COR-L47 (cell line): ENCODE measurements at regions not wholly inside any gene's neighbourhood (a gene's known extent, or its start where the extent isn't known, plus 50 kb on each side); places are given as distances from the start of the nearest gene placed in this dataset.

Source experiments
- DNase-seq: peaks from one replicate; lab custom pipeline; 2025; lab: John Stamatoyannopoulos, UW

DNA sequence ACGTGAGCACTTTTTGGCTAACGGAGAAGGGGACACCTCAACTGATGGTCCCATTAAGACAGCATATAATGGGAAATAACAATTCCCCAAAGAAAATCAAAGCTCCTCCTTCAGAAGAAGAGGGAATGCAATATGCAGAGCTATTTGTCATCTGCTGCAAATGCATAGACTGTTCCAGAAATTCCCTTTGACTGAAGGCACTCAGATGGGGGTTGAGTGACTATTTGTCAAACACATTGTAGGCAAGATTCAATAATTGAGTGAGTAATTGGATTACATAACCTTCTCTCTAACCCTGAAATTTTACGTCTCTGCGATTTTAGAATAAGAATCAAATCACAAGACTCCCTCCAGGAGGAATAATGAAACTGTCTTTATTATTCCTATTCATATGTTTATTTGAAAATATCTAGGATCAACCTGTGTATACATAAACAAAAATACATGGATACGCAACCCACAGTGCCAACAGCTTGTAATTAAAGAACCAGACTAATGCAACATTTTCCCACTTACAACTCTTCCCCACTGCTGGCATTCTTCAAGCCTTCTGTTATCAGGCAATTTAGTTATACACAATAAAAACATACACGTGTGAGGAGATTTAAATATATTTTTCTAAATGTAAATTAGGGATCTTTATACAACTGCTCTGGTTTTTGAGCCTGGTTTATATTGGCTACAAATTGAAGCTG is 256.6 kb downstream of the GBA3 start:
- no peak for DNase-seq

DNA sequence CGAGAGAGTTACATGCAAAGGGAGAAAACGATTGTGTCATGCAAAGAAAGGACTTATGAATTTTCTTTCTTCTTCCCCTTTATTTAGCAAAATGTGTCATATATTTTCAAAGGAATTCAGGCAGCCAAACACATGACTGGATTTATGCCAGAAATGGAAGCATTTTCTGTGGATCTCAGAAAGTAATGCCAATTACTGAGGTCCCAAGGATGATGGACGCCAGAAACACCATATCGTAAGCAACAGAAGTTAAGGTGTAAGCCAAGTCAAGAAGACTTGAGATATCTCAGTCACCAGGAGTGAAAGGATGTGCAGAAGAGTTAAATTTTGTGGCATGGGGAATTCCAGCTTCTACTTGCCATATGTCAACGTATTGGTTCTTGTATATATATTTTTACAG is 255.1 kb downstream of the GBA3 start:
- DNase-seq, result no peak

DNA sequence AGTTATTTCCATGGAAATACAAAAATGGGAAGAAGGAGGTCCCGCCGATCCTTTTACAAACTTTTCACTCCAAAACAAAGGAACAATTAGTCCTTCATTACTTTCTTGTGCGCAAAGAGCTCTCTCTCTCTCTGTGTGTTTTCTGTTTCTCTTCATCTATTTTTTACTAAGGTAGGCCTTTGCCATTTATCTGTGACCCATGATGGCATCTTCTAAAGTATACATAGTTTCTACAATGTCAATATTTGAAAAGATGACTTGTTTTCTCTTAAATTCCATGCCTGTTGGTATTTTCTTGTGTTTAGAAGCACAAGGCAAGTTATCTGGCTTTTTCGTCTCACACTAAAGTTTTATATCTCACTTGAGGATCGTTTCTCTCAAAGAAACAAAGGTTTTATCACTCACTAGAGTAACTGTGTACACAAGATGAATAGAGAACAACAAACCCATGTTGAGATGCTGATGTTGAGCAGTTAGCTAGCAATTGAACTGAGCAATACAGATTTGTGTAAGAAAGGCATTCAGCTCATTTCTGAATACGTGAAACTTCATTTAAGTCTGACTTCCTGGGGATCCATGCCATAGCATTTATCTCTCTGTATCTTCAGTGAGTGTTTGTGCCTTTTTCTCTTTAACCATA is 250.3 kb downstream of the GBA3 start:
- no peak for DNase-seq

DNA sequence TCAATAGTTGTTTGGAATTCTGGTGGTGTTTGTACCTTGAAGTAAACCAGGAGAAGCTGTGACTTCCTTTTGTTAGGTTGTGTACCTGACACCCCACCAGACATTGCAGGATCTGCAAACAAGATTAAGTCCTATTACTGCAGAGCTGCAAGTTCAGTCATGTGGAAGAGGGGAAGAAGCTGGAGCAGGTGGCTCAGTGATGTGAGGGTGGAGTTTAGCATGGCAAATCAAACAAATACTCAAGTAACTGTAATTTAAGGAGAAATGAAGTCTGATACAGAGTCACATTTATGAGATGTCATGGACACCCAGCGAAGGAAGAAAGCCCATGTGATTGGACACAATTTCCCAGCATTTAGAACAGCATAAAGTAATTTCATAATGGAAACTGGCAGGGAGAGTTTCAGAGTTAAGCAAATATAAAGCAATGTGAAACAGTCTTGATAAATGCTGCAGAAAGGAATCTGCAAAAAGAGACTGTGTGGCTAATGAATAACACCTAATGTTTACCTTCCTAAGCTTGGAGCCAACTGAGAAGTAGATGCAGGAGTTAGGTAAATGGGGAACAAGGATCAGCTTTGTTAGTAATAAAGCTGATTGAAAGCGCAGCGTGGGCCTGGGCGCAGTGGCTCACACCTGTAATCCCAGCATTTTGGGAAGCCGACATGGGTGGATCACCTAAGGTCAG is 249.1 kb downstream of the GBA3 start:
- peak; percentile 65 for DNase-seq

DNA sequence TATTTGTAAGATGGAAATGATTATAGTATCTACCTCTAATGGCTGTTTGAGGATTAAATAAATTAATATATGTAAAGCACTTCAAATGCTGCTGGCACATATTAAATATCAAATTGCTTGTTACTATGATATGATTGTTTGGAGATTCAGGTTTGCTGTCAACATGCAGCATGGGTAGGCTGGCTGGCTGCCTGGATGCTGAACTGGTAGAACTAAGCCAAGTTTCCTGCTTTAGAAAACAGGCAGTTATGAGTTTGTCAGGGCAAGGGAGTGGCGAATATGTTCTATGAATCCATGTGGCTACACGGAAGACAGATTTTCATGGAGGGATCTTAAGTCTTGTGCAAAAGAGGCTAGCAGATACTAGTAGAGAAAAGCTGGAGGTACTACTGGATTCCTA is 239.6 kb downstream of the GBA3 start:
- DNase-seq, result peak; percentile 22

DNA sequence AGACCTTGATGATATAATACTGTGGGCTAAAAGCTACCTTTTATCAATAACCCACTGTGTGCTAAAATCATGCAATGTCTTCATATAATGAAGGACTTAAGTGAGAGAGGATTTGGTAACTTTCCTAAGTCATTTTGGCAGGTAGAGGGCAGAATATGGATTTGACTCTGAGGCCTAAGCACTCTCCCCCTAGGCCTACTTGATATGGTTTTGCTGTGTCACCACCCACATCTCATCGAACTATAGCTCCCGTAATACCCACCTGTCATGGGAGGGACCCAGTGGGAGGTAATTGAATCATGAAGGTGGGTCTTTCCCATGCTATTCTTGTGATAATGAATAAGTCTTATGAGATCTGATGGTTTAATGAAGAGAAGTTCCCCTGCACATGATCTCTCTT is 229.7 kb downstream of the GBA3 start:
- DNase-seq, result no peak

DNA sequence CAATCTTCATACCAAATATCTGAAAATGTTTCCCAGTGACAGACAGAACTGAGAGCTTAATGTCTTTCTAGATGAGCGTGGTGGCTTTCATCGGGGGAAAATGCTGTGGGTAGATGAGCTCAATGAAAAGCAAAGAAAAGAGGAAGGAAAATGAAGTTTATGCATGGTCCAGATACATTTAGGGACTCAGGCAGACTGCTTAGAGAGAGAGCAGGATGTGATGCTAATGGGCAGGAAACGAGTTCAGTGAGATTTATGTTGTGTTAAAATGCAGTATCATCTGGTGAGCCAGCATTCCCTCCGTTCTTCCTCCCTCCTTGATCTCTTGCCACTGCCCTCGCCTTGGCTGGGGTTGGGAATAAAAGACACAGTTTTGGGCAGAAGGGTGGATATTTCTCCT is 229.2 kb downstream of the GBA3 start:
- no peak for DNase-seq

DNA sequence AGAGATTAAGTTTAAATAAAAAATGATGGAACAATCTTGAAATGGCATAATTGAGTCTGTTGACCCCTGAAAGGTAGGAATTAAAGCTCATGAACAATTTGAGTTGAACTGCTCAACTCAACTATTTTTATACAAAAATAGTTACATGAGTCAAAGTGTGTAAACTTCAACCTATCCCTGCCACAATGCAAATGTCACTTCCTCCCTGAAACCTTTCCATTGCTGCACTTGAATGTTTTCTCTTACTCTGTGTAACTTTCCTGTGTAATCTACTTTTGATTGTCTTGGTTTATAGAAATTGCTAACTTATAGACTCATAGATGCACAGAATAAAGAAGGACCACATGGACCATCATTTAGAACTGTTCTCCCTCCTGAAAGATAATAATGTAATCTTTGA is 218.5 kb downstream of the GBA3 start:
- no peak for DNase-seq

DNA sequence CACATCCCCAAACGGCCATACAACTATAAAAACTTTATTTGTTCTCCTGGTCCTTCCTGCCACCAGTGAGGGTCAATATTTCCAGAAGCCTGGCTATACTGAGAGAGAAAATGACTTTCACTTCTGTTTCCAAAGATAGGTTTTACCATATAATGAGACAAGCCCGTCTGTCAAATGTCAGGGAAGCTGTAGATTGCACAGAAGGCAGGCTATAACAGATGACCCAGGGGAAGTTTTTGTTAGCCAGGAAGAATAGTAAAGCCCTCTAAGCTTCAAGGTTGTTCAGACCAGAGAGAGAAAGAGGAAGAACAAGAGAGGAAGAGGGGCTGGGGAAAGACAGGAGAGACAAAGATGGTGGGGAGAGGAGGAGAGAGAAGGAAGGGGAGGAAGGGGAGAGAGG is 217.5 kb downstream of the GBA3 start:
- no peak for DNase-seq

DNA sequence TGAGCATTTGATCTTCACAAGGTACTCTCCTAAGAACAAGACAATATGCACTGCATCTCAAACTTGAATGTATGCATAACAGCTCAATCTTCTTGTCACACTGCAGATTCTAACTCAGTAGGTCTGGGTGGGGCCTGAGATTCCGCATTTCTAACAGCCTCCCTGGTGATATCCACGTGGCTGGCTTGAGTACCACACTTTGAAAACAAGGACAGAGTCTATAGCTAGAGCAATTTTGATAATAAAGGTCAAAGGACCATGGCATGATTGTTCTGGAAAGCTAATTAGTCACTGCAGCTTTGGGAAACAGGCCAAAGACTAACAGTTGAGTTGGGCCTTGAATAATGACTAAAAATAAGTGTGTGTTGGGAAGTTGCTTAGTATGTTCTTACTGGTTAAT is 213.3 kb downstream of the GBA3 start:
- no peak for DNase-seq

DNA sequence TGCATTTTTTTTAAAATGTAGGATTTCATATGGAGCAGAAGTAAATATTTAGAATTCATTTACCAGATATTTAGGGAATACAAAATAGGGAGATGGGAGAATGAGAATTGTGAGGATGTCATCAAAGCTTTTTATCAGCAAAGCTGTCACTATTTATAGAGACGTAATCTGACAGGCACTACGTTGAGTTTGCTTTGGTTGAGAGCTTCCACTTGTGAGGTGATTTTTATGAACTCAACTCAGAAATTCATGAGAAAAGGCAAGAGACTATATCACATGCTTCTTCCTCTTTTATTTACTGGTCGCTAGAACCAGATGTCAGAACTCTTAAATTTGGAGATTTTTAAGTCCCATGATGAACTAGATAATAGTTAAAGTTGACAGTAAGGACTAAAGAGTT is 211.2 kb downstream of the GBA3 start:
- DNase-seq, result no peak

DNA sequence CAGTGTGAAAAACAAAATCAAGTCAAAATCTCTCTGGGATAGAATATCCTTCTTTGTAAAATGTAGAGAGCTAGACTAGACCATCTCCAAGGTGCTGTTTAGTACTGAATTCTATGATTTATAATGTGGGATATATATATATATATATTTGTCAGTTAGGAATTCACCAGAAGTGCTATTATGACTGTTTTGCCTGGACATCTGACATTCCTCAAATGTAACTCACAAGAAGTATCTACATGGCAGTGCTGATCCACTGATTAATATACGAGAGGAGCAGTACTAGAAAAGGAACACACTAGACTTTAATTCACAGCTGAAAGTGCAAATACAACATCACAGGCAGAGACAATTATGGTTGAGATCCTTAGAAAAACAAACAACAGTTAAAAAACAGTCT is 208.9 kb downstream of the GBA3 start:
- no peak for DNase-seq

DNA sequence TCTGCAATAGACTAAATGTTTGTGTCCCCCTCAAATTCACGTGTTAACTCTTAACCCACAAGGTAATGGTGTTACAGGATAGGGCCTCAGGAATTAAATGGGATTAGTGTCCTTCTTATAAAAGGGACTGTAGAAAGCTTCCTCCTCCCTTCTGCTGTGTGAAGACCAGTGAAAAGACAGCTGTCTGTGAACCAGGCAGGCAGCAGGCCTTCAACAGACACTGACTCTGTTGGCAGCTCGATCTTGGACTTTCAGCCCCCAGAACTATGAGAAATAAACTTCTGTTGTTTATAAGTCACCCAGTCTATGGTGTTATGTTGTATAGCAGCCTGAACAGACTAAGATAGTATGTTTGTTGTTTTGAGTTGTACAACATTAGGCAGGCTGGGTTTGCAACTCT is 208.1 kb downstream of the GBA3 start:
- no peak for DNase-seq

DNA sequence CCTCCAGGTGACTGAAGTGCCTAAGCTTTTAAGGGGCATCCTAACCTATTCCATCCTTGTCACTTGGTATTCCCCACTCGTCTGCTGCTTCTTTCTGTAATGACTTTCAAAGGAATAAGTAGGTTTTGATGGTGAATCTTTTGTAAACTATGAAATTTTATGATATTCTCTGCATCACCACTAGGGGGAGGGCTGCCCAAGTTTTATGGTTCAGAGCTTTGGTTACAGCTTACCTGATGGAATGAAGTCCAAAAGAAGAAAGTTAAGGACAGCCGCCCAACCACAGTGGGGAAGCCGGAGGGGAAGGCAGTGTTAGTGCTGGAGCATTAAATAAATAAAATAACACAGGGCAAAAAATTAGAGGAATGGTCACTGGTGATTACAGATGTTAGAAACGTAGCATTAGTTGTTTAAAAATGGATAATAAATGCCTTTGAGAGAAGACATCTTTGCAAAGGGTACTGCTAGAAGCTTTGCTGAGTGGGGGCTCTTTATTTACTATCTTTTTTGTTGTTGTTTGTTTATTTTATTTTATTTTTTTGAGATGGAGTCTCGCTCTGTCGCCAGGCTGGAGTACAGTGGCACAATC is 204.9 kb downstream of the GBA3 start:
- DNase-seq, result peak; percentile 11

DNA sequence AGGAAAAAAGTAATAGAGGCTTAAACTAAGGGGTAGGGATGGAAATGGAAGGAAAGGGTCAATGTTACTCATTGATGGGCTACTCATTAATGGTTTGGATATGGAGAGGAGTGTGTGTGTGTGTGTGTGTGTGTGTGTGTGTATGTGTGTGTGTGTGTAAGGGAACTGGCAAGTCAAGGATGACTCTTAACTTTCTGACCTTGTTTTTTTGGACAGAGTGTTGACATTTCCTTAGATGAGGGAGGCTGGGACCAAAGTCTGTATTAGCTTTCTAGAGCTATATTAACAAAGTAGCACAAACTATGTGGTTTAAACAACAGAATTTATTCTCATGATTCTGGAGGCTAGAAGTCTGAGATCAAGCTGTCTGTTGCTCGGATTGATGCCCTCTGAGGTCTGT is 202.7 kb downstream of the GBA3 start:
- DNase-seq, result no peak

DNA sequence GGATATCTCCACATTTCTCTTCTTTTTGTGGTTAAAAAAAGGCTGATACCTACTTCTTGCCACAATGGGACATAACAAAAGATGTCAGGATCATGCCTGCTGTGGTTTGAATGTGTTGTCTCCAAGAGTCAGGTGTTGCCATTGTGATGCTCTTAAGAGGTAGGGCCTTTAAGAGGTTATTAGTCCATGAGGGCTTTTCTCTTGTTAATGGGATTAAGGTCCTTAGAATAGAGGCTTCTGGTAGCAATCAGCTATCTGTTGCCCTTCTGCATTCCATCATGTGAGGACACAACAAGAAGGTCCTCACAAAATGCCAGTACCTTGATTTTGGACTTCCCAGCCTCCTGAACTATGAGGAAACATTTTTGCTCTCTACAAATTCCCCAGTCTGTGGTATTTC is 191.4 kb downstream of the GBA3 start:
- no peak for DNase-seq

DNA sequence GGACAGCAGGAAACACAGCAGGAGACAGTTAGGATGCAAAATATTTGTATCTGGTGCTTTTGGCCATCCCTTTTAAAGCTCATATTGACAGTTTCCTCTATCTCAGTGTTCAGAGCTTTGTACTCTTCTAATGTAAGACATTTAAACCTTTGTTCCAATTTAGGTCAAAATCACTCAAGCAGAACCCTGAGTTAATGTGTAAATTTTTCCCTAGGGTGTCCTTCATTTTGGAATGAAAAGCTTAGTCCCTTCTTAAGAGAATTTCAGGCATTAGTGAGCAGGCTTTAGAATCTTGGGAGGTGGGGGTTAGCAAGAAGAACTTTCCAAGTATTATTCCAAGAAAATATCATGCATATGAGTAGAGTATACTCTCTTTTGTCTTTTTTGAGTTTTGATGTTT is 188.7 kb downstream of the GBA3 start:
- DNase-seq, result no peak

DNA sequence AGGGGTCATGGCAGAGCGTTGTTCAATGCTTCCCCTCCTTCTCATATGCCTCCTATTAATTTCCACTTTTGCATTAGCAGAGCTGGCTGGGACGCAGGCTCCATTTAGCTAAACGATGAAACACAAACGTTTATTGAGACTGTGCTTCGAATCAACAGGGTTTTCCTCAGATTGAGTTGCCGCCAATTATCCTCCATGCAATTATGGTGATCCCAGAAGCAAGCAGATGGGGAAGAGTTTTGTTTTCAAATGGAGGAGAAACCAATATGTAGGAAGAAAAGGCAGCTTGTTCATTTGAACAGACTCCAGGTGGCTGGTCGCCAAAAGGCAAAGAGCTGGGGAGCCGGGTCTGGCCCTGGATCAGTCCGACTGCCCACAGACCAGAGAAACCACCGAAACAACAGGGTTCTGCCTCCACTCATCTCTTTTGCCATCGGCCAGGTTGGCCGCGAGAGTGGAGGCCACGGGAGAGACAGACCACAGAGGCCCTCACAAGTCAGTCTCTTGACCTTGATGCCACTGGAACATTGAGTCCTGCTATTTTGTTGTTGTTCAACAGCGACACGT is 184.8 kb downstream of the GBA3 start:
- peak; percentile 27 for DNase-seq

DNA sequence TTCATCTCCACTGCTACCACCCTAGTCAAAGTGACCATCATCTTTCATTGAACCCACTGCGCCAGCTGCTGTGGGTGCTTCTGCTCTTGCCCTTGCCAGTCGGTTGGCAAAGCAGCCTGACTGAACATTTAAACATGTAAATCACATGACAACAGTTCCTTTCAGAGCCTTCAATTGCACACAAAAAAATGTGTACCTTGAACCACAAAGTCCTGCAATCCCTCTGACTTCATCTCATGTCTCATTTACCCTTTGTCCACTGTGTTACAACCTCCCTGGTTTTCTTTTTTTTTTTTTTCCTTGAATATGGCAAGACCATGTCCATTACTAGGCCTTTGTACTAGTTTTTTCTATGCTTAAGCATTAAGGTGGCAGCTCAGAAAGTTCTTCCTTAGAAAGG is 183.5 kb downstream of the GBA3 start:
- no peak for DNase-seq

DNA sequence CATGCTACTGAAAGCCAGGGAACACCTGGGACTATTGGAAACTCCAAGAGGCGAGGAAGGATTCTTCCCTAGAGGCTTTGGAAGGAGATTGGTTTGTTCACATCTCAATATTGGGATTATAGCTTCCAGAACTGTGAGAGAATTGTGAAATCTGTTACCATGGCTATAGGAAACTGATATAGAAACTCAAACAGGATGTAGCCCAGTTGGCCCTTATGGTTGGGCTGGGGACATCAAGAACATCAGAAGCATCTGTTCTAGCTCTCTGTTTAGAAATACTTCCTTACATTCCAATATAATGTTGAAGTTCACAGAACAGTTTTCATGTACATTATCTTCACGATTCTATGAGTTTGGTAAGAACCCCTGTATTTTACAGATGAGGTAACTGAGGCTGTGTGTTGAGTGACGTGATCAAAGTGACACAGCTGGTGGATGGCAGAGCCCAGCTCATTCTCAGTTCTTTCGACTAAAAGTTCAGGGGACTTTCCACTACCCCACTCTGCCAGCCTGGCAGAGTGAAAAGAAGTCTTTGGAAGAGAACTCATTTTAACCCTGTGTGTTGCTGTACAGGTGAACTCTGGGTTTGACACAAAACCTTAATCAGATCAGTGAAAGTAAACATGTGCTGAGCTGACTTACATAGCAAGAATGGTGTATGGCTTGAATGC is 183.0 kb downstream of the GBA3 start:
- no peak for DNase-seq

DNA sequence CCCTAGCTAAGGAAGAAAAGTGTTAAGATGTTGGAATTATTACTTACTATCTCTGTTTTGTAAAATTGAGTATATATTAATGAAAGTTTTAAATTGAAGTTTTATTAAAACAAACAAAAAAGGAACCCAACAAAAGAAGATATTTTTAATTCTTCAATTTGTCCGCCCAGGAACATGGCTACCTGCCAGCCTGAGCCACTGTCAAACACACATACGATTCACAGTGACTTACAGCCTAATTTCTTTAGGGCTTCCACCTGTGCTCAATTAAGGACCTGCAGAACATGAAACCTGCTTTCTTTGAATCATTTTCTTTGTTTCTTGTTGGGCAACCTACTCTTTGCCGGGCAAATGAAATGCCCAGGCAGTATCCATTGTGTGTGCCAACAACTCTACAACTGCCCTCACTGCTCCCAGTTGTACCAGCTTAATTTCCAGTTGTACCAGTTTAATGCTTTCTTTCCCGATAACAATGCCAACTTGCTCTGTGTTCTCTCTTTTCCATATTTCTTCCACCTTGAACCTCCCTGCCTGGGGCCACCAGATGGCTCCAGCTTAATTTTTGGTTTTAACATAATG is 181.7 kb downstream of the GBA3 start:
- DNase-seq, result peak; percentile 62

DNA sequence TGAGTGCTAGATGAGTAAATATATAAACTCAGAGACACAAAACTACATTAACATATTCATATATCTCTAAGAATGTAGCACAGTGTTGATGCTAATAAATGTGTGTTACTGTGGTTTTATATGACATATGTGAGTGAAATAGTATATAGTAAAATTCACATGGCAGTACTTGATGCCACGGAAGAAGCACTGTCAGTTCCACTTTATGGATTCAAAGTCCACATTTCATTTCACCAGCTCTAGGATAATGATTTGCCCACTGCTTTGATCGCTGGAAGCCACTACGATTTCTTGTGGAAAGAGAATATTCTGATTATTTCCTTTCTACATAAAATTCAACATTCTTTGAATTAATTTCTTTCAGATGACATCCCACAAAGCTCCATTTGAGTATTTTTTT is 181.2 kb downstream of the GBA3 start:
- no peak for DNase-seq
